Hypothalamus (tissue), 51 donors: ENCODE measurements at regions not wholly inside any gene's neighbourhood (a gene's known extent, or its start where the extent isn't known, plus 50 kb on each side); places are given as distances from the start of the nearest gene placed in this dataset.

Source experiments
- DNase-seq, 51 donors: peaks; one replicate each; lab custom pipeline; 2025; lab: John Stamatoyannopoulos, UW

GRCh38 chr6:118761645-118762044 is 110.3 kb upstream of the CEP85L start:
- DNase-seq = no peak

DNA sequence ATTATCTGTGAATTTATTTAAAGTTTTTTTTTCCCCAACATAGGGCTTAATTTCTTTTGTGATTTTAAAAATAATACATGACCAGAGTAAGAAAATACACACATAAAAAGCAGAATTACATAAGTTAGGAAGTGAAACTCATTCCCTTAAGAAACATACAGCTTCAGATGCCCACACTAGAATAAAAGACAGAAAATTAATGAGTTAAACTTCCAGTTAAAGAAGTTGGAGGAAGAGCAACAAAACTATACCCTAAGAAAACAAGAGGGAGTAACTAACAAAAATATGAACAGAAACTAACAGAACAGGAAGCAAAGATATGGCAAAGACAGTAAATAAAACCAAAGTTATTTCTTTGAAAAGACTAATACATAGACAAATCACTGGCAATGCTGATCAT is 107.6 kb upstream of the CEP85L start:
- no peak for DNase-seq

DNA sequence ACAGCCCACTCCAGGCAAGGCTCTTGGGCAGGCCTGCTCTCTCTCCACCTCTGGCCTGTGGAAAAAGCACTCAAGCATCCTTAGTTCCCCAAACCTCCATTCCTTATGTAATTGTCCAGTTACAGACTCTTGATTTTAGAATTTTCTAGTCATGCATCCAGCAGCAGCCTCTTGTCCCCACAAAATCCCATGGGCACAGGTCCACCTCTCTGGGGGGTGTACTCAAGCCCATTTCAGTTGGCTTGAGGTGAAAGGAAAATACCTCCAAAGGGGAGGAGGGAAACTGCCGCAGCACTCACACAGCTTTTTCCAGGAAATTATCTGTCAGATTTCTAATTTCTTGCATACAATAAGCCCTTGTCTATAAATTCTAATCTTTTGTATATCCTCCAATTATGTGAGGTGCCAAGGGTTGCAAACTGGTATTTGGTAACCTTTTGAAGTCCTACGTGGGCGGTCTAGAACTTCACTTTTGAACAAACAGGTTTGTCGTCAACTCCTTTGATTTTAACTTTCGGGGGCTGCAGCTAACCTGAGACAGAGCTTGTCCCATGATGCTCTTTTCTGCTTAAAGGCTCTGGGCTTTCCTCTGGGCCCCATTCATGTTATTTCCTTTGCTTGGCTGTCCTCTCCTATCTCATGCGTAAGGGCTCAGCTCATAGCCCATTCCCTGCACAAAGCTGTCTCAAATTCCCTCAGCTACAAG is 104.7 kb upstream of the CEP85L start:
- DNase-seq = no peak

DNA sequence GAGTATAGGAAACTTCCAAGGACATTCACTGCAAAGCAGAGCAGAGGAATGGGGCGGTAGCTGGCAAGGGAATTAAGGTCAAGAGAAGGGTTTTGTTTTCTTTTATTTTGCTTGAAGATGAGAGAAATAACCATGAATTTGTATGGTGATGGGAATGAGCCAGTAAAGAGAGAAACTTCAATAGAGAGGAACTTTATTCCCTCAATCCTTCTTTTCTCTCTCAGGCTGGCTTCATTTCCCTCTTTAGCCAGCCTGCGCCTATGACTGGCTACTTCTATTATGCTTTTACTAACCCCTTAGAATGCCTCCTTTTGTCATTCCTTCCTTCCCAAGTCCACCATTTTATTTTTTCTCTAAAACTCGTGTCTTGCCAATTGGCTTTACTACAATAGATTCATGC is 101.4 kb upstream of the CEP85L start:
- peak in 4 of 51 donors; percentile 16 to 63 (median 40) for DNase-seq

DNA sequence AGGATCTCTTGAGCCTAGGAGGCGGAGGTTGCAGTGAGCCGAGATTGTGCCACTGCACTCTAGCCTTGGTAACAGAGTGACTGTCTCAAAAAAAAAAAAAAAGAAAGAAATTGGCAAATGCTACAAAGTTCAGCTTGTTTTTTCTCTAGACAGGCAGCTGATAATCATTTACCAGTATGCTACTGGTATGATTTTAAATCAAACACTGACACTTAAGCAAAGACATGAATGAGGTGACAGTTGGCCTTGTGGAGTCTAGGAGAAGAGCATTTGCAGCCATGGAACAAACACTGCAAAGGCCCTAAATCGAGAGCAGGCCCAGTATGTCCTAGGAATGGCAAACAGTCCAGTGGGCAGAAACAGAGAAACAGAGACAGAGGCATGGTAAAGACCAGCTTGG is 99.7 kb upstream of the CEP85L start:
- no peak for DNase-seq

DNA sequence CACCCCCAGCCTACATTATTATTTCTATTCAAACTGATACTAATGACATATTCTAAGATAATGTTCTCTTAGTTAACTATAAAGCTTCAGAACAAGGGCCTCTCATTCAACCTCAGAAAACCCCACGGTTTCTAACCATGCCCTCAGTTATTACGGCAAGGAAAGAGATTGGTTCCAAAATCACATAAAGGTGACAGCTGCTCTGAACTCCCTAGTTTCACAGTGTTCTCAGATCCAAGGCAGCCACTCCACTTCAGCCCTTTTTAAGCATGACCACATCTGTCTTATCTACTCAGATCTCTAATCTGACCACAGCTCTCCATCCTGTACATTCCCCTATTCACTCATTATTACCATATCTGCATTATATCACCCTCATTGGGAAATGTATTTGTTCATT is 98.8 kb upstream of the CEP85L start:
- DNase-seq = no peak

DNA sequence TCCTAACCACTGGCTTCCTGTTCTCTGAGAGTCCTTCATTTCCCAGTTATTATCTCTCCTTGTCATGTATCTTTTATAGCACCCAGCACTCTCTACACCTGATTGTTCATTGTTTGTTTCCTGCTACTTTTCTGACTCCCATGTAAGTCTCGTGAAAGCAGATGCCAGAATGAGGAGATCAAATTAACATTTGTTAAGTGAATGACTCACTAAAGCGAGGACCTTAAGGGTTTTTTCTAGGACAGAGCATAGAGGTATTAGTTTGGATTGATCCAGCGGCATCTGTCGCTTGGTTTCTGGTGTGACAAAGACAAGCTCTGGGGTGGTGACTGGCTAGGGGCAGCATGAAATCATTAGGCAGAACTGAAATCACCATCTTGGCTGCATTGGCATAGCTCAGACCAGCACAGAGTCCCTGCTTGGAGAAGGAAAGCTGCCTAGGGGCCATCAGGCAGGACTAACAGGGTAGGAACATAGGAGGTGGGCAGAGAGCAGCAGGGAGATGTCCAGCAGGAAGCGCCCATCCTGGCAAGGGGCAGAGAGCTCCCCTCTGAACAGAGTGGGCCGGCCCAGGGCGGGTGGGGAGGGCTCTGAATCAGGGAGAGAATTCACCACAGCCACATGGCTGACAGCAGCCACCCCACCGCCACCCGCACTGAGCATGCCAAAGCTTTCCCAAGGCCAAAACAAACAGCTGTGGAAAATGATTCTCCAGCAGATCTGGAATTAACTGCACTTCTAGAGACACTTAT is 97.1 kb upstream of the CEP85L start:
- DNase-seq = peak in 40 of 51 donors; percentile 11 to 73 (median 43)

- DNase-seq = no peak
Measured at GRCh38 chr6:118746825-118747174, 95.4 kb upstream of the CEP85L start.

GRCh38 chr6:118746145-118746824 is 94.9 kb upstream of the CEP85L start:
- DNase-seq = peak in 4 of 51 donors; percentile 4 to 18 (median 14)

GRCh38 chr6:118745156-118745555 is 93.8 kb upstream of the CEP85L start:
- DNase-seq = no peak

DNA sequence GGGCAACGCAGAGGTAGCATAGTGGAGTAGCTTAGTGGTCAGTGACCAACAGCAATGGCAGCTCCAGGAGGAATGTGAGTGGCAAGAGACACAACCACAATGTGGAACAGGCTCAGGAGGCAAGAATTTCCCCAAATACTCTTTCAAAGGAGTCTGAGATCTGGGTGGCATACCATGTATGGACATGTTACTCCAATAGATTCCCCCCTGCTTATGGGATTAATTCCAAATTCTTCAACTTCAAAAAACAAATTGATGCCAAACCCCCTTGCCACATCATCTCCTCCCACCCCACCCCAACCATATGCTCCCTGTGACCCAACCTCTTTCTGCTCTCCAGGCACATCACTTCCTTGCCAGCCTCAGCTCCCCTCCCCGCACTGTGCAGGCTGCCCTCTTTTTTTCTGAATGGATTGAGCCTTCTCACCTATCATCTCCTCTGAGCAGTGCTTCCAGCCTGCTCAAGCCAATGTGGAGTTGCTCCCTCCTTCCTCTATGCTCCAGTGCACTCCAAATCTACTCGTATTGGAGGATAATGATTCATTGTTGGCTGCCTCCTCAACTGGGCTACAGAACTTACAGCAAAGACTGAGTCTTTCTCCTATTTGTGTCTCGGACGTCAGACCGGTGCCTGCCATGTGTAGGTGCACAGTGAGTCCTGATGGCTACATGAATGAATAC is 93.0 kb upstream of the CEP85L start:
- DNase-seq = peak in 1 of 51 donors; percentile 17

GRCh38 chr6:118743746-118744145 is 92.4 kb upstream of the CEP85L start:
- DNase-seq = no peak

DNA sequence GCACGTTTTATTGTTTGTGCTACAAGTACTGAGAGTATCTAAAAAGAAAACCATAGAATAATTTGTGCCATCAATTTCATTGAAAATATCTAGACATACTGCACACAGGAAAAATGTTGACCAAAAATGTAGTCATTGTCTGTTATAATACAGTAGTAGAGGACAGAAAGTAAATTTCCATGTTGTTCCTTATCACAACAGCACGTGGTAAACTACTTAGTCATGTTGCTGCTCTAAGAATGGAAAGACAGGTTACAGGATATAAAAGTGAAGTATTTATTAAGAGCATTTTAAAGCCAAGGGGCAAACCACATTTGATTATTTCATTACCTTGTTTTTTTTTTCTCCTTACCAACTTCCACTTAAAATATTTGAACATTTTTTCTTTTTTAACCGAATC is 89.0 kb upstream of the CEP85L start:
- no peak for DNase-seq

DNA sequence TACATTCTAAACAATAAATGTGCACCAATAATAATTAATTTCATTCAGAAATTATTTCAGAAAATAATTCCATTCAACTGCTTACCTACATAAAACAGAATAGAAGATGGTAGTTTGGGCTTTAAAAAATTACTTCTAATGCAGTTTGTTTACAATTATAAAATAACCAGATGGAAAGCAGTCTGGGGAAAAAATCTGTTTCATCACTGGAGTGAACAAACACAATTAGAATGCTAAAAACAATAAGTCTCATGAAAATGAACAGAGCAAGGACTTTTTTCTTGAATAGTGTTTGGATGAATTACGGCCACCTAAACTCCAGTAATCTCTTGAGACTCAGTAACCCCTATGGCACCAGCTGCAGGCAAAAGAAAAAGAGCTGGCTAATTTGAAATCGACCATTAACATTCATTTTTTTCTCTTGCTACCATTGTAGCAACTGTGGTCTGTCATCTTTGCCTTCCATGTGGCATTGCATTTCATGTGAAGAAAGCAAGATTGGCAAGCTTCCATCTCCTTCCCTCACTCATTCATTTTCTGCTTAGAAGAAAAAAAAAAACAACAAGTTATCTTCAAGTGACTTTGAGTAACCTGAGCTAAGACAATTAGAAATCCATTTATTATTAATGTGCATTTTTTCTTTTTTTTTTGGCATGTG is 88.4 kb upstream of the CEP85L start:
- no peak for DNase-seq

DNA sequence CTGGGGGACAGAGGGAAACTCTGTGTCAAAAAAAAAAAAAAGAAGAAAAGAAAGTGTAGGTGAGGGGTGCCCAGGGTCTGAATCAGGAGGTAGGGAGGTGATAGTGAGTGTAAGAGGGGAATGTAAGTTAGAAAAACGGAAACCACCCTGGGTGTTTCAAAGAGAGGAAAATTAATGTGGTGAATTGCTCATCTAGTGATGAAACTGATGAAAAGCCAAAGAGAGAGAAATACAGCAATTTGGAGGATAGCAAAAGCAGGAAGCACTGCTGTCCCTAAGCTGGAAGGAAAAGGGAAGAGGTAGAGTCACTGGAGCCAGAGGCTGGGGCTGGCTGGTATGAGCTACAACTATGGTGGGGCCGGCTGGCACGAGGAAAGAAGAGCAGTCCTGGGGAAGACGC is 85.0 kb upstream of the CEP85L start:
- no peak for DNase-seq

GRCh38 chr6:118735320-118735719 is 83.9 kb upstream of the CEP85L start:
- DNase-seq = peak in 2 of 51 donors; percentile 19 to 24

- no peak for DNase-seq
Measured at GRCh38 chr6:118725944-118726343, 74.6 kb upstream of the CEP85L start.

DNA sequence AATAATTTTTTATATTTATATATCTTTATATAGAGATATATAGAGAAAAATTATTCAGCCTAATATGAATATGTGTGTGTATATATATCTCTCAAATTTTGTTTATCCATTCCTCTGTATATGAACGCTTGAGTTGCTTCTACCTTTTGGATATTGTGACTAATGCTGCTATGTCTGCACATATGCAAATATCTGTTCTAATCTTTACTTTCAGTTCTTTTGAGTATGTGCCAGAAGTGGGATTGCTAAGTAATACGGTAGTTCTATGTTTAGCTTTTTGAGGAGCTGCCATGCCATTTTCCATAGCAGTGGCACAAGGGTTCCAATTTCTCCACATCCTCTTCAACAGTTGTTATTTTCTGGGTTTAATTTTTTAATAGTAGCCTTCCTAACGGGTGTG is 72.8 kb upstream of the CEP85L start:
- no peak for DNase-seq

DNA sequence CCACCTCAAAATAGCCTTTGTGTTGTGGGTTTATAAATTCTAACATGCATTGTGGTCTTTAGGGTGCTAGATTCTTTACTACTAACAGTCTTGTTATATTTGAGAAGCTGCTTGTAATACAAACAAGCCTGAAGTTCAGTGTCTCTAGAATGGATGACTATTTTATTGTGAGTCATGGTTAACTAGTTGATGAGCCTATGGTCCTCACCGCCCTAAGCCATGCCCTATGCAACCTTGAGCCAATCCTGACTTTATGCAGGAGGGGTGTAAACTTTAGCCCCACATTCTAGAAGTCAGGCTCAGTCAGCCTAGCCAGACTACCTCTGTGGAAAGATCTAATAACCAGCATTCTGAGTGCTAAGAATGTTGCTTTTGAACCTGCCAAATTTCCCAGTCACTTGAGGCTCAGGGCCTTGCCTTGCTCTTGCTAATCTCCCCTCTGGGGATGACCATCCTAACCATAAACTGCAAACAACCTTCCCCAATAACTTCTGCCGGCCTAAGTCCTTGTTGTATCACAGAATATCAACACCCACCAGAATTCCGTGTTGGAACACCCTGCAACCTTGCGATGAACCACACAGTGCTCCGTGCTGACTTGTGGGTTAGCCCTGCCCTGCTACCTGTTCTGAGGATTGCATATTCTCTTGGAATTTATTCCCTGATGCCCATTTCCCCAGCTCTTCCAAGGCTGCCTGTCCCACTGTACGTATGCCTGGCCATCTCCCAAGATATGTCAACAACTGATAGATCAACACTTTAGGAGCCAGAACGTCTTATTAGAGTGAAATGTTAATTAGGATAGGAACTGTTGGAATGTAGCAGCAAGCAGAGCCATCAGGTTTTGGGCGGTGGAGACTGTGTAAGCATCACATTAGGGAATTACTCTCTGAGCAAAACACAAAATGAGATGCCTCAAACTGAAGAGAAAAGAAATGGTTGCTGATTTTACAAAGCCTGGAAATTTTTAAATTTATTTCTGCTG is 71.7 kb upstream of the CEP85L start:
- no peak for DNase-seq

GRCh38 chr6:118720125-118720473 is 68.7 kb upstream of the CEP85L start:
- DNase-seq = no peak
